Upper lobe of right lung (tissue), 1 donor: ENCODE measurements at regions not wholly inside any gene's neighbourhood (a gene's known extent, or its start where the extent isn't known, plus 50 kb on each side); places are given as distances from the start of the nearest gene placed in this dataset.

Source experiments
- ATAC-seq: fragments of 200-7000 bp; cut with Tn5 transposase; one replicate; pipeline ENCODE4 v1.9.1; 2020; ENCODE audit warnings: mild to moderate bottlenecking, moderate library complexity
- DNase-seq: peaks from one replicate; pipeline ENCODE4 v3.0.0-alpha.2; 2020
- H3K27ac ChIP-seq: fragments of 200-600 bp; one replicate; pipeline ENCODE4 v1.8.0; 2022
- H3K27me3 ChIP-seq: fragments of 200-600 bp; one replicate; pipeline ENCODE4 v1.8.0; 2022; ENCODE audit warnings: mild to moderate bottlenecking
- H3K36me3 ChIP-seq: fragments of 200-600 bp; one replicate; pipeline ENCODE4 v1.8.0; 2022
- H3K4me1 ChIP-seq: fragments of 200-600 bp; one replicate; pipeline ENCODE4 v1.8.0; 2022
- H3K4me3 ChIP-seq: fragments of 200-600 bp; one replicate; pipeline ENCODE4 v1.8.0; 2022; ENCODE audit warnings: mild to moderate bottlenecking
- H3K9me3 ChIP-seq: fragments of 200-600 bp; one replicate; pipeline ENCODE4 v1.8.0; 2022
- CTCF ChIP-seq: fragments of 200-600 bp; IDR thresholded peaks from one replicate; pipeline ENCODE4 v1.8.0; 2022; ENCODE audit warnings: antibody characterized with exemption
- intact Hi-C: fragments of 100-400 bp; cut with DNase I; formaldehyde crosslinking; loops from one replicate; pipeline ENCODE4 v1.11.0; 2022
- donor health status: DM: no; HTN: yes; CAD: no; lungs with severe emphysema.

GRCh38 chr6:153767127-153767526 lies 271.9 kb upstream of the OPRM1 start:
- Histone ChIP-seq H3K27ac (no peak overlapping the region), H3K4me3 (no peak overlapping the region), H3K27me3 (no peaks in the 10 kb centered on the region), H3K4me1 (no peaks in the 10 kb centered on the region), H3K36me3 (no peaks in the 10 kb centered on the region), H3K9me3 (no peaks in the 10 kb centered on the region)
- no peak for ATAC-seq
- no peak for TF ChIP-seq CTCF
- DNase-seq, result no peak
- intact Hi-C loops, result no loop called here

- intact Hi-C loops, result no loop called here
- Histone ChIP-seq H3K36me3 (no peaks in the 10 kb centered on the region), H3K27ac (no peak overlapping the region), H3K4me3 (no peak overlapping the region), H3K9me3 (no peaks in the 10 kb centered on the region), H3K27me3 (no peaks in the 10 kb centered on the region), H3K4me1 (no peaks in the 10 kb centered on the region)
- DNase-seq, result no peak
- no peak for TF ChIP-seq CTCF
- no peak for ATAC-seq
These were observed 280.5 kb upstream of the OPRM1 start for GRCh38 chr6:153758516-153758915.

- Histone ChIP-seq H3K27ac (no peak overlapping the region), H3K4me1 (no peaks in the 10 kb centered on the region), H3K36me3 (no peaks in the 10 kb centered on the region), H3K27me3 (no peaks in the 10 kb centered on the region), H3K9me3 (no peaks in the 10 kb centered on the region), H3K4me3 (no peak overlapping the region)
- peak; percentile 19 for ATAC-seq
- no peak for TF ChIP-seq CTCF
- DNase-seq, result no peak
- intact Hi-C loops, result no loop called here
These were observed 303.3 kb upstream of the OPRM1 start for GRCh38 chr6:153735761-153736160.

- H3K4me3 ChIP-seq, result no peak overlapping the region
- DNase-seq (no peak), ATAC-seq (no peak)
- H3K27me3 ChIP-seq, result no peaks in the 10 kb centered on the region
- H3K9me3 ChIP-seq, result no peaks in the 10 kb centered on the region
- H3K36me3 ChIP-seq, result no peaks in the 10 kb centered on the region
- no peaks in the 10 kb centered on the region for H3K4me1 ChIP-seq
- H3K27ac ChIP-seq, result no peak overlapping the region
- intact Hi-C loops, result no loop called here
- TF ChIP-seq CTCF, result no peak
These were observed 309.9 kb upstream of the OPRM1 start for GRCh38 chr6:153729189-153729588.

GRCh38 chr6:153727885-153728284 lies 311.2 kb upstream of the OPRM1 start:
- intact Hi-C loops, result no loop called here
- Histone ChIP-seq H3K4me1 (no peaks in the 10 kb centered on the region), H3K4me3 (no peak overlapping the region), H3K36me3 (no peaks in the 10 kb centered on the region), H3K9me3 (no peaks in the 10 kb centered on the region), H3K27me3 (no peaks in the 10 kb centered on the region), H3K27ac (no peak overlapping the region)
- DNase-seq (no peak), ATAC-seq (no peak)
- no peak for TF ChIP-seq CTCF

- DNase-seq (no peak), ATAC-seq (no peak)
- Histone ChIP-seq H3K4me3 (no peak overlapping the region), H3K36me3 (no peaks in the 10 kb centered on the region), H3K9me3 (no peaks in the 10 kb centered on the region), H3K27me3 (no peaks in the 10 kb centered on the region), H3K4me1 (no peaks in the 10 kb centered on the region), H3K27ac (no peak overlapping the region)
- no peak for TF ChIP-seq CTCF
- intact Hi-C loops, result no loop called here
These were observed 313.6 kb upstream of the OPRM1 start for GRCh38 chr6:153725456-153725855.
